NCI-H1105 (cell line): ENCODE measurements at regions not wholly inside any gene's neighbourhood (a gene's known extent, or its start where the extent isn't known, plus 50 kb on each side); places are given as distances from the start of the nearest gene placed in this dataset.

ENCODE experiments used
- DNase-seq: peaks from one replicate; lab custom pipeline; 2025; lab: John Stamatoyannopoulos, UW

GRCh38 chr11:130804306-130805076 lies 111.8 kb downstream of the SNX19 start:
- DNase-seq, result no peak

GRCh38 chr11:130806746-130807145 lies 109.5 kb downstream of the SNX19 start:
- DNase-seq, result peak; percentile 6

GRCh38 chr11:130808541-130808940 lies 107.7 kb downstream of the SNX19 start:
- no peak for DNase-seq

GRCh38 chr11:130813196-130813595 lies 103.1 kb downstream of the SNX19 start:
- no peak for DNase-seq

- DNase-seq, result no peak
Measured at GRCh38 chr11:130813638-130814037, 102.6 kb downstream of the SNX19 start.

- no peak for DNase-seq
Measured at GRCh38 chr11:130814440-130815096, 101.7 kb downstream of the SNX19 start.

- DNase-seq, result no peak
Measured at GRCh38 chr11:130815097-130815802, 101.0 kb downstream of the SNX19 start.

GRCh38 chr11:130815956-130816355 lies 100.3 kb downstream of the SNX19 start:
- no peak for DNase-seq

- no peak for DNase-seq
Measured at GRCh38 chr11:130816546-130817329, 99.5 kb downstream of the SNX19 start.

GRCh38 chr11:130817330-130817944 lies 98.8 kb downstream of the SNX19 start:
- no peak for DNase-seq

- DNase-seq, result no peak
Measured at GRCh38 chr11:130819625-130820024, 96.7 kb downstream of the SNX19 start.
